Tibial artery (tissue), 4 donors: ENCODE measurements at regions not wholly inside any gene's neighbourhood (a gene's known extent, or its start where the extent isn't known, plus 50 kb on each side); places are given as distances from the start of the nearest gene placed in this dataset.

Source experiments
- DNase-seq, 2 donors: peaks; one replicate each; pipeline ENCODE4 v3.0.0-alpha.2; 2019
- H3K27ac ChIP-seq, 2 donors: fragments of 200-600 bp; sonication (generic) in 1 of 2; 1 replicate in 1 of 2; 2 replicates in 1 of 2; pipeline ENCODE4 v1.5.1; 2018 to 2019; ENCODE audit warnings: mild to moderate bottlenecking in 1 of 2
- H3K27me3 ChIP-seq, 2 donors: fragments of 200-600 bp; sonication (generic) in 1 of 2; one replicate each; pipeline versions ENCODE4 v1.5.1 to v1.6.0; 2016 to 2019
- H3K36me3 ChIP-seq, 3 donors: fragments of 200-600 bp; sonication (generic) in 2 of 3; one replicate each; pipeline ENCODE4 v1.5.1; 2016 to 2019; ENCODE audit warnings: mild to moderate bottlenecking in 2 of 3
- H3K4me1 ChIP-seq, 4 donors: fragments of 200-600 bp; sonication (generic) in 2 of 4; 1 replicate in 3 of 4; 2 replicates in 1 of 4; pipeline ENCODE4 v1.5.1; 2016 to 2019
- H3K4me3 ChIP-seq, 2 donors: fragments of 200-600 bp; sonication (generic) in 1 of 2; 1 replicate in 1 of 2; 2 replicates in 1 of 2; pipeline ENCODE4 v1.5.1; 2018 to 2019; ENCODE audit warnings: mild to moderate bottlenecking in 2 of 2
- H3K9me3 ChIP-seq, 3 donors: fragments of 200-600 bp; sonication (generic) in 1 of 3; one replicate each; pipeline ENCODE4 v1.5.1; 2016 to 2019
- CTCF ChIP-seq, 2 experiments: fragments of 200-600 bp in 1 of 2; fragments of 450-650 bp in 1 of 2; IDR thresholded peaks; one replicate each; pipeline ENCODE4 v1.5.1; 2017 to 2019; ENCODE audit warnings: antibody characterized with exemption in 2 of 2, mild to moderate bottlenecking in 1 of 2, moderate library complexity in 1 of 2
- intact Hi-C: fragments of 100-400 bp; cut with DNase I; formaldehyde crosslinking; loops from one replicate; pipeline ENCODE4 v1.15.0; 2023; ENCODE audit warnings: low total_unique reads

GRCh38 chr5:74019923-74020322, 393.9 kb downstream of the ARHGEF28 start:
- no peak for TF ChIP-seq CTCF (IDR thresholded peaks at IDR 0.05)
- intact Hi-C loops: no loop called here
- no peaks in the 10 kb centered on the region for H3K4me1 ChIP-seq
- no peak for DNase-seq
- H3K27ac ChIP-seq: no peak overlapping the region
- H3K27me3 ChIP-seq: peaks cover 0 to 4% of the 10 kb centered on the region in 2 donors
- H3K9me3 ChIP-seq: no peaks in the 10 kb centered on the region
- H3K36me3 ChIP-seq: no peaks in the 10 kb centered on the region
- no peak overlapping the region for H3K4me3 ChIP-seq

- Histone ChIP-seq H3K27me3 (peaks cover 0 to 4% of the 10 kb centered on the region in 2 donors), H3K9me3 (no peaks in the 10 kb centered on the region), H3K4me1 (no peaks in the 10 kb centered on the region), H3K36me3 (no peaks in the 10 kb centered on the region), H3K4me3 (no peak overlapping the region), H3K27ac (no peak overlapping the region)
- intact Hi-C loops: no loop called here
- no peak for TF ChIP-seq CTCF (IDR thresholded peaks at IDR 0.05)
- DNase-seq: no peak
Measured at GRCh38 chr5:74017786-74018211, 391.8 kb downstream of the ARHGEF28 start.

GRCh38 chr5:74017112-74017511, 391.1 kb downstream of the ARHGEF28 start:
- no peak for DNase-seq
- H3K4me1 ChIP-seq: no peaks in the 10 kb centered on the region
- H3K4me3 ChIP-seq: no peak overlapping the region
- TF ChIP-seq CTCF (IDR thresholded peaks at IDR 0.05): no peak
- intact Hi-C loops: no loop called here
- no peak overlapping the region for H3K27ac ChIP-seq
- H3K27me3 ChIP-seq: peaks cover 0 to 4% of the 10 kb centered on the region in 2 donors
- H3K9me3 ChIP-seq: no peaks in the 10 kb centered on the region
- no peaks in the 10 kb centered on the region for H3K36me3 ChIP-seq

- H3K4me3 ChIP-seq: no peak overlapping the region
- H3K27ac ChIP-seq: no peak overlapping the region
- TF ChIP-seq CTCF (IDR thresholded peaks at IDR 0.05): no peak
- peaks cover 0 to 4% of the 10 kb centered on the region in 2 donors for H3K27me3 ChIP-seq
- no peaks in the 10 kb centered on the region for H3K9me3 ChIP-seq
- no peak for DNase-seq
- intact Hi-C loops: no loop called here
- H3K36me3 ChIP-seq: no peaks in the 10 kb centered on the region
- no peaks in the 10 kb centered on the region for H3K4me1 ChIP-seq
Measured at GRCh38 chr5:74016373-74016772, 390.4 kb downstream of the ARHGEF28 start.

GRCh38 chr5:74015716-74016115, 389.7 kb downstream of the ARHGEF28 start:
- Histone ChIP-seq H3K27ac (no peak overlapping the region), H3K36me3 (no peaks in the 10 kb centered on the region), H3K4me3 (no peak overlapping the region), H3K9me3 (no peaks in the 10 kb centered on the region), H3K4me1 (no peaks in the 10 kb centered on the region), H3K27me3 (peaks cover 0 to 4% of the 10 kb centered on the region in 2 donors)
- DNase-seq: no peak
- TF ChIP-seq CTCF (IDR thresholded peaks at IDR 0.05): no peak
- intact Hi-C loops: no loop called here

GRCh38 chr5:74013222-74013621, 387.2 kb downstream of the ARHGEF28 start:
- H3K9me3 ChIP-seq: no peaks in the 10 kb centered on the region
- no peak for DNase-seq
- H3K27ac ChIP-seq: no peak overlapping the region
- H3K36me3 ChIP-seq: no peaks in the 10 kb centered on the region
- intact Hi-C loops: no loop called here
- H3K4me1 ChIP-seq: no peaks in the 10 kb centered on the region
- peaks cover 0 to 2% of the 10 kb centered on the region in 2 donors for H3K27me3 ChIP-seq
- no peak for TF ChIP-seq CTCF (IDR thresholded peaks at IDR 0.05)
- no peak overlapping the region for H3K4me3 ChIP-seq
